CD14-positive monocyte (primary cell): ENCODE measurements at regions not wholly inside any gene's neighbourhood (a gene's known extent, or its start where the extent isn't known, plus 50 kb on each side); places are given as distances from the start of the nearest gene placed in this dataset.

Source experiments
- DNase-seq, 3 donors: peaks; one replicate each; pipeline ENCODE4 v3.0.0-alpha.2; 2011 to 2022
- H2AFZ ChIP-seq: 2 replicates; pipeline ENCODE4 v1.6.0; 2012; ENCODE audit warnings: mild to moderate bottlenecking, low read depth, low read length, inconsistent platforms; ENCODE audit not compliant: insufficient read depth, poor library complexity, severe bottlenecking
- H3K27ac ChIP-seq, 2 donors: 1 replicate in 1 of 2; 2 replicates in 1 of 2; pipeline ENCODE4 v1.5.1; 2012 to 2013; ENCODE audit warnings: low read length in 2 of 2, control low read depth in 1 of 2, inconsistent platforms in 1 of 2, low read depth in 1 of 2, mild to moderate bottlenecking in 1 of 2
- H3K27me3 ChIP-seq, 2 donors: one replicate each; pipeline versions ENCODE4 v1.6.0 to v1.6.1; 2011 to 2013; ENCODE audit warnings: low read length in 2 of 2; ENCODE audit not compliant: control insufficient read depth in 2 of 2, insufficient read depth in 2 of 2
- H3K36me3 ChIP-seq, 2 donors: replicated peaks in 1 of 2; 1 replicate in 1 of 2; 2 replicates in 1 of 2; pipeline versions ENCODE4 v1.5.1 to v1.6.1; 2012 to 2013; ENCODE audit warnings: low read length in 2 of 2, control low read depth in 1 of 2, inconsistent platforms in 1 of 2, mild to moderate bottlenecking in 1 of 2; ENCODE audit not compliant: insufficient read depth in 2 of 2, control insufficient read depth in 1 of 2
- H3K4me1 ChIP-seq, 2 donors: 1 replicate in 1 of 2; 2 replicates in 1 of 2; pipeline versions ENCODE4 v1.5.1 to v1.6.1; 2012 to 2013; ENCODE audit warnings: low read length in 2 of 2, control low read depth in 1 of 2, inconsistent platforms in 1 of 2, mild to moderate bottlenecking in 1 of 2, moderate library complexity in 1 of 2; ENCODE audit not compliant: insufficient read depth in 2 of 2, control insufficient read depth in 1 of 2
- H3K4me2 ChIP-seq: replicated peaks from 2 replicates; pipeline ENCODE3; 2012; ENCODE audit warnings: low read length, moderate library complexity, mild to moderate bottlenecking; ENCODE audit not compliant: poor library complexity, severe bottlenecking; ENCODE audit errors: extremely low read depth
- H3K4me3 ChIP-seq, 3 experiments: fragments of 200-600 bp in 1 of 3; sonication (generic) in 1 of 3; replicated peaks in 1 of 3; 1 replicate in 2 of 3; 2 replicates in 1 of 3; pipeline ENCODE4 v1.5.1; 2011 to 2013; ENCODE audit warnings: low read length in 3 of 3, mild to moderate bottlenecking in 3 of 3, control low read depth in 2 of 3, low read depth in 2 of 3, inconsistent platforms in 1 of 3, moderate library complexity in 1 of 3
- H3K79me2 ChIP-seq: 2 replicates; pipeline ENCODE4 v1.6.0; 2012; ENCODE audit warnings: mild to moderate bottlenecking, control low read depth, inconsistent platforms, low read length, moderate library complexity; ENCODE audit not compliant: insufficient read depth
- H3K9ac ChIP-seq: 2 replicates; pipeline ENCODE4 v1.6.0; 2017; ENCODE audit warnings: low read length, mild to moderate bottlenecking; ENCODE audit not compliant: insufficient read depth, poor library complexity, severe bottlenecking
- H3K9me3 ChIP-seq, 2 donors: replicated peaks in 1 of 2; 1 replicate in 1 of 2; 2 replicates in 1 of 2; pipeline versions ENCODE4 v1.5.1 to v1.6.1; 2012 to 2013; ENCODE audit warnings: low read length in 2 of 2, control low read depth in 1 of 2; ENCODE audit not compliant: control insufficient read depth in 1 of 2, insufficient read depth in 1 of 2
- H4K20me1 ChIP-seq: 2 replicates; pipeline ENCODE4 v1.6.0; 2012; ENCODE audit warnings: mild to moderate bottlenecking, low read length, control low read depth, moderate library complexity; ENCODE audit not compliant: insufficient read depth
- H3K27ac Mint-ChIP-seq, 7 donors: one replicate each; pipeline ENCODE4 v1.8.0; 2020; ENCODE audit warnings: mild to moderate bottlenecking in 7 of 7, mixed read lengths in 7 of 7, moderate library complexity in 6 of 7, inconsistent platforms in 2 of 7
- H3K27me3 Mint-ChIP-seq, 3 donors: one replicate each; pipeline ENCODE4 v1.8.0; 2021 to 2022; ENCODE audit warnings: low read depth in 3 of 3, mild to moderate bottlenecking in 3 of 3, mixed read lengths in 3 of 3, moderate library complexity in 3 of 3, inconsistent platforms in 1 of 3
- H3K36me3 Mint-ChIP-seq, 2 donors: one replicate each; pipeline ENCODE4 v1.8.0; 2020; ENCODE audit warnings: mixed read lengths in 2 of 2, inconsistent platforms in 1 of 2, mild to moderate bottlenecking in 1 of 2
- H3K4me1 Mint-ChIP-seq: one replicate; pipeline ENCODE4 v1.8.0; 2020; ENCODE audit warnings: mild to moderate bottlenecking, mixed read lengths
- H3K4me3 Mint-ChIP-seq, 2 donors: one replicate each; pipeline ENCODE4 v1.8.0; 2020; ENCODE audit warnings: mild to moderate bottlenecking in 2 of 2, mixed read lengths in 2 of 2, moderate library complexity in 1 of 2
- H3K9me3 Mint-ChIP-seq, 7 donors: one replicate each; pipeline ENCODE4 v1.8.0; 2020 to 2022; ENCODE audit warnings: mixed read lengths in 7 of 7, mild to moderate bottlenecking in 6 of 7, moderate library complexity in 6 of 7, inconsistent platforms in 2 of 7
- WGBS: methylation state at CpG from one replicate; pipeline ENCODE4 v1.1.5; 2013; ENCODE audit warnings: missing lambda C conversion rate; ENCODE audit not compliant: insufficient coverage; 5-methylcytosine and 5-hydroxymethylcytosine counted together
- intact Hi-C, 2 donors: fragments of 100-400 bp; cut with micrococcal nuclease; formaldehyde crosslinking; loops; one replicate each; pipeline versions ENCODE4 v1.15.0 to v1.15.1; 2023
- TF ChIP-seq, protein P1 (sequence below): fragments of 200-600 bp; IDR thresholded peaks from one replicate; pipeline ENCODE4 v1.8.0; 2022; ENCODE audit warnings: antibody characterized with exemption, mild to moderate bottlenecking

DNA sequence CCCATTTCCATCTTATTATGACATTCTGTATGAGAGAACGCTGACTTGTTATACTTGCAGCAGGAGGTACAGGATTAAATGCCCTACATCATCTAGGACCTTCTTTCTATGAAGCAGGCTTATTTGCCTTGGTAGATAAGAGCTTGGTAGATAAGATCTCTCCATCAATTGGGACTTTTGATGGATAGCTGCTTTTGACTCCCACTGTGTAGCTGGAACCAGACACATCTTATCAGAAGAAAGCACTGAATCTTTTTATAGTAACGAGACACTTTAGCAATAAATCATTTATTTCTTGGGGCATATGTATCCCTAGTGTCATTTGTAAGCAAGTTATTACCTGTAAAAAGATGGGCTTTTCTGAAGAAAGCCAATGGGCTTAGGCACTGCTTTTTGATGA lies 613.9 kb downstream of the TECRL start:
- Histone ChIP-seq H3K27ac (no peak overlapping the region), H3K4me2 (no peak overlapping the region), H3K9ac (no peak overlapping the region), H3K79me2 (no peaks in the 10 kb centered on the region), H2AFZ (no peak overlapping the region), H3K27me3 (no peaks in the 10 kb centered on the region), H3K9me3 (no peaks in the 10 kb centered on the region), H3K4me3 (no peak overlapping the region), H4K20me1 (no peaks in the 10 kb centered on the region), H3K36me3 (no peaks in the 10 kb centered on the region), H3K4me1 (no peaks in the 10 kb centered on the region)
- H3K9me3 Mint-ChIP-seq, result peaks cover 0 to 11% (median 2%) of the 10 kb centered on the region in 7 donors
- H3K36me3 Mint-ChIP-seq, result no peaks in the 10 kb centered on the region
- no CpG with 5 or more reads among the region's 2 CpGs for WGBS
- H3K27ac Mint-ChIP-seq, result no peak overlapping the region
- DNase-seq, result no peak
- TF ChIP-seq, protein P1, sequence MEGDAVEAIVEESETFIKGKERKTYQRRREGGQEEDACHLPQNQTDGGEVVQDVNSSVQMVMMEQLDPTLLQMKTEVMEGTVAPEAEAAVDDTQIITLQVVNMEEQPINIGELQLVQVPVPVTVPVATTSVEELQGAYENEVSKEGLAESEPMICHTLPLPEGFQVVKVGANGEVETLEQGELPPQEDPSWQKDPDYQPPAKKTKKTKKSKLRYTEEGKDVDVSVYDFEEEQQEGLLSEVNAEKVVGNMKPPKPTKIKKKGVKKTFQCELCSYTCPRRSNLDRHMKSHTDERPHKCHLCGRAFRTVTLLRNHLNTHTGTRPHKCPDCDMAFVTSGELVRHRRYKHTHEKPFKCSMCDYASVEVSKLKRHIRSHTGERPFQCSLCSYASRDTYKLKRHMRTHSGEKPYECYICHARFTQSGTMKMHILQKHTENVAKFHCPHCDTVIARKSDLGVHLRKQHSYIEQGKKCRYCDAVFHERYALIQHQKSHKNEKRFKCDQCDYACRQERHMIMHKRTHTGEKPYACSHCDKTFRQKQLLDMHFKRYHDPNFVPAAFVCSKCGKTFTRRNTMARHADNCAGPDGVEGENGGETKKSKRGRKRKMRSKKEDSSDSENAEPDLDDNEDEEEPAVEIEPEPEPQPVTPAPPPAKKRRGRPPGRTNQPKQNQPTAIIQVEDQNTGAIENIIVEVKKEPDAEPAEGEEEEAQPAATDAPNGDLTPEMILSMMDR, result no peak
- intact Hi-C loops, result no loop called here
- no peaks in the 10 kb centered on the region for H3K27me3 Mint-ChIP-seq
- H3K4me1 Mint-ChIP-seq, result no peaks in the 10 kb centered on the region
- no peak overlapping the region for H3K4me3 Mint-ChIP-seq

DNA sequence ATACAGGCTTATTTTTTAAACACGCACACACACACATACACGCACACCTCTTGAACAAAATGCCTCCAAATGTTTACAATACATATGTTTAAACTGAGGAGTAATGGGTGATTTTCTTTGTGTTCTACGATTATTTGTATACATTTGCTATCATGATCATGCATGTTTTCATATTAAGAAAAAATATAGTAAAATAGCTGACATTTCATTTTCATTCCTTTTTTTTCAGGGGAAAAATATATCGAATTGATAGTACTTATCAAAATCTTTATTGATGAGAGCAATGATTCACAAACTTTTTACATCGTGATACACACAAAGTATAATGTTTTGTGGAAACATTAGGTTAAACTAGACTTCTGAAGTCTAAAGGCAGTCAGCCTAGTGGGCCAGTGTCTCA lies 618.9 kb downstream of the TECRL start:
- Histone ChIP-seq H3K9ac (no peak overlapping the region), H3K27ac (no peak overlapping the region)
- intact Hi-C loops, result no loop called here

More for the DNA sequence above, 618.9 kb downstream of the TECRL start:
- Histone ChIP-seq H3K4me3 (no peak overlapping the region), H3K9me3 (no peaks in the 10 kb centered on the region), H3K79me2 (no peaks in the 10 kb centered on the region), H2AFZ (no peak overlapping the region), H3K4me1 (no peaks in the 10 kb centered on the region), H3K4me2 (no peak overlapping the region), H3K27me3 (no peaks in the 10 kb centered on the region), H3K36me3 (no peaks in the 10 kb centered on the region), H4K20me1 (no peaks in the 10 kb centered on the region)
- Mint-ChIP-seq H3K27ac (no peak overlapping the region), H3K9me3 (peaks cover 0 to 7% (median 2%) of the 10 kb centered on the region in 7 donors), H3K4me3 (no peak overlapping the region), H3K4me1 (no peaks in the 10 kb centered on the region), H3K27me3 (no peaks in the 10 kb centered on the region), H3K36me3 (no peaks in the 10 kb centered on the region)
- no CpG with 5 or more reads among the region's 5 CpGs for WGBS
- DNase-seq, result no peak
- TF ChIP-seq, protein P1, result no peak
